ENCODE measurements at regions not wholly inside any gene's neighbourhood (a gene's known extent, or its start where the extent isn't known, plus 50 kb on each side); places are given as distances from the start of the nearest gene placed in this dataset.

DNA sequence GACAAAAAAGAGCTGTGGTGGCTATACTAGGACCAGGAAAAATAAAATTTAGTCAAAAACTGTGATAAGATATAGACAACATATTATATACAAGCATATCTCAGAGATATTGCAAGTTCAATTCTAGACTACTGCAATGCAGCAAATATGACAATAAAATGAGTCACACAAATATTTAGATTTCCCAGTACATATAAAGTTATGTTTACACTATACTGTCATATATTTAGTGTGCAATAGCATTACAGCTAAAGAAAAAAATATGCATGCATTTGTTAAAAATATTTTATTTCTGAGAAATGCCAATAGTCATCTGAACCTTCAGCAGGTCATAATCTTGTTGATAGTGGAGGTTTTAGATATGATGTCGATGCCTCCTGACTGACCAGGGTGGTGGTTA is 72.1 kb downstream of the AKR1C4 start:
- no peak overlapping the region for H3K4me3 ChIP-seq (ENCODE audit: low read depth, low read length)
- no peaks in the 10 kb centered on the region for H3K36me3 ChIP-seq (ENCODE audit: control insufficient read depth, insufficient read depth, low read length)
- no peak overlapping the region for H3K9ac ChIP-seq (ENCODE audit: low read length)
- H3K9me3 ChIP-seq (ENCODE audit: control insufficient read depth, insufficient read depth, low read depth, low read length) = peaks cover 15% of the 10 kb centered on the region; the same call in 1 of the 2 replicates
- no peaks in the 10 kb centered on the region for H3K27me3 ChIP-seq (ENCODE audit: control insufficient read depth, insufficient read depth, low read length)
- H3K4me1 ChIP-seq (ENCODE audit: control insufficient read depth, insufficient read depth, low read length) = no peaks in the 10 kb centered on the region
- H3K27ac ChIP-seq (ENCODE audit: low read depth, low read length) = no peak overlapping the region

DNA sequence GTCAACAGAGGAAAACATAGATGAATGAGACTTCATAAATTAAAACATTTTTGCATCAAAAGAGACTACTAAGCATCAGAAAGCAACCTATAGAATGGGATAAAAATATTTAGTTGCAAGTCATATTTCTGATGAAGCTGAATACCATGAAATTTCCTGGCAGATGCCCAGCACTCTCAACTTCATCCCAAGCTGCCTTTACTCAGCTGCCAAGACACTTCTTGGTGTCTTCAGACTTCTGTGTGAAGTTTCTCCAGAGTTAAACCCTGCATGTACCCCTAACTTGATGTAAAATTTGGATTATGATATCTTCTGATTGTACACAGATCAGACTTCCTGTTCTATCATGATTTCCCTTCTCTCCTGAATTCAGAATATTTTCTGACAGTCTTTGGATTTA is 73.2 kb downstream of the AKR1C4 start:
- H3K4me3 ChIP-seq (ENCODE audit: low read depth, low read length) = no peak overlapping the region
- no peak overlapping the region for H3K9ac ChIP-seq (ENCODE audit: low read length)
- no peaks in the 10 kb centered on the region for H3K4me1 ChIP-seq (ENCODE audit: control insufficient read depth, insufficient read depth, low read length)
- no peaks in the 10 kb centered on the region for H3K36me3 ChIP-seq (ENCODE audit: control insufficient read depth, insufficient read depth, low read length)
- 0 out of 2 replicates have a peak, but pooled peaks cover 10% of the 10 kb centered on the region for H3K9me3 ChIP-seq (ENCODE audit: control insufficient read depth, insufficient read depth, low read depth, low read length)
- no peak overlapping the region for H3K27ac ChIP-seq (ENCODE audit: low read depth, low read length)
- no peaks in the 10 kb centered on the region for H3K27me3 ChIP-seq (ENCODE audit: control insufficient read depth, insufficient read depth, low read length)

DNA sequence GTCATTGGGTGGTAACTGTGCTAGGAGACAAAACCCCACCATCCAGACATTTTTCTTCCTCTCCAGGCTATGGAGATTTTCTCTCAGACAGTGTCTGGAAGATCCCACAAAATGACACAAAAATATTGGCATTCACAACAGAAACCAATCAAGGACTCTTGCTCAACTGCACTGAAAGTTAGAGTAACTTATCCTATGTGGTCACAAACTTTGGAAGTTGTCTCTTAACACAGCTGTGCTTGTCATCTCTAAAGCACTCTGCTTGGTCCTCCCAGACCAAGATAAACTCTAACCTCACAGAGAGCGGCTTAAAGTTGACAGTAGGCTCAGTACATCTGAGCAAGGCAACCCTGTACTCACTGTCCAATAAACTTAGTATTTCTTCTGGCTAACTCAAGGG is 74.9 kb downstream of the AKR1C4 start:
- H3K27me3 ChIP-seq (ENCODE audit: control insufficient read depth, insufficient read depth, low read length) = no peaks in the 10 kb centered on the region
- H3K27ac ChIP-seq (ENCODE audit: low read depth, low read length) = no peak overlapping the region
- 0 out of 2 replicates have a peak, but pooled peaks cover 5% of the 10 kb centered on the region for H3K9me3 ChIP-seq (ENCODE audit: control insufficient read depth, insufficient read depth, low read depth, low read length)
- H3K9ac ChIP-seq (ENCODE audit: low read length) = no peak overlapping the region
- no peak overlapping the region for H3K4me3 ChIP-seq (ENCODE audit: low read depth, low read length)
- H3K4me1 ChIP-seq (ENCODE audit: control insufficient read depth, insufficient read depth, low read length) = no peaks in the 10 kb centered on the region
- no peaks in the 10 kb centered on the region for H3K36me3 ChIP-seq (ENCODE audit: control insufficient read depth, insufficient read depth, low read length)

DNA sequence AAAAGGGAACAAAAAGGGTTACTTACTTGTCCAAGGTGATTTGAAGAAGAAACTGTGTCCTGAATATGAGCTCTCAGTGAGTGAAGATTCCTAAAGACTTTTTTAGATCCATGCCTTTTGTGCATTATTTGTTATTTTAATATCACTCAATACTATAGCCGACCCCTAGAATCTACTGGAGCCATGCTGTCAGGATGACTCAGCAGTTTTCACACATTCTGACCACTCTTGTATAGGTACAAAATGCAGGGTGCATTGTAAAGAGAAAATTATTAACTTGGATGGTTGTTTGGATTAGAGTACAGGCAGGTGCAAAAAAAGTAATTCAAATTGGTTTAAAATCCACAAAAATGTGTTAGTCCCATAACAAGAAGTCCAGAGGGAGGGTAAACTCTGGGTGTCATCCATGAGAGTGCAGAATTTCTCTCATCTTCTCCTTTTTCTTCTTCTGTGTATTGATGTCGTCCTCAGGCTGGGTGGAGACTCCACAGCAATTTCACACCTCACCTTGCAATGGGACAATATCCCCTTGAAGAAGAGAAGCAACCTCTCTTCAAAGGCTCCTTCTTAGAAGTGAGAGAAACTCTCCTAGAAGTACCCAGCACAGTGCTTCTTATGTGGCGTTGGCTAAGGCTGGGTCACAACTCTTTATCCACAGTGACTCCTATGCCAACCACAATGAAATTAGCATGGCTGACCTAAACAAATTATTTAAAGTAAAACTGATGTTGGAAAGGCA is 75.6 kb downstream of the AKR1C4 start:
- 0 out of 2 replicates have a peak, but pooled peaks cover 3% of the 10 kb centered on the region for H3K9me3 ChIP-seq (ENCODE audit: control insufficient read depth, insufficient read depth, low read depth, low read length)
- H3K27ac ChIP-seq (ENCODE audit: low read depth, low read length) = no peak overlapping the region
- H3K27me3 ChIP-seq (ENCODE audit: control insufficient read depth, insufficient read depth, low read length) = no peaks in the 10 kb centered on the region
- H3K4me1 ChIP-seq (ENCODE audit: control insufficient read depth, insufficient read depth, low read length) = no peaks in the 10 kb centered on the region
- no peak overlapping the region for H3K9ac ChIP-seq (ENCODE audit: low read length)
- H3K36me3 ChIP-seq (ENCODE audit: control insufficient read depth, insufficient read depth, low read length) = no peaks in the 10 kb centered on the region
- no peak overlapping the region for H3K4me3 ChIP-seq (ENCODE audit: low read depth, low read length)

DNA sequence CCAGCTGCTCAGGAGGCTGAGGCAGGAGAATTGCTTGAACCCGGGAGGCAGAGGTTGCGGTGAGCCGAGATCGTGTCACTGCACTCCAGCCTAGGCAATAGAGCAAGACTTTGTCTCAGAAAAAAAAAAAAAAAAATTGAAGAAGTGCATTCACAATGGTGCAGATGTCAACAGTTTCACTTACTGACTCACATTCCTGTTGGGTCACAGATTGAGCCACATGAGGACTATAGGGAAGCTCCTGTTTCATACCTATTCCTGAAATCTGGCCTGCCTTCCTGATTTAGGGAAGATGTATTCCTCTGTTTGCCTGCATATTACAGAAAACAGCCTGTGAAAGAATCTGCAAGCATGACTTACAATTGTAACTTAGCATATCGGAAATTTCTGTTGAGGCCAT is 78.2 kb downstream of the AKR1C4 start:
- H3K4me3 ChIP-seq (ENCODE audit: low read depth, low read length) = no peak overlapping the region
- H3K27me3 ChIP-seq (ENCODE audit: control insufficient read depth, insufficient read depth, low read length) = no peaks in the 10 kb centered on the region
- no peak overlapping the region for H3K27ac ChIP-seq (ENCODE audit: low read depth, low read length)
- no peaks in the 10 kb centered on the region for H3K36me3 ChIP-seq (ENCODE audit: control insufficient read depth, insufficient read depth, low read length)
- H3K4me1 ChIP-seq (ENCODE audit: control insufficient read depth, insufficient read depth, low read length) = no peaks in the 10 kb centered on the region
- H3K9me3 ChIP-seq (ENCODE audit: control insufficient read depth, insufficient read depth, low read depth, low read length) = no peaks in the 10 kb centered on the region
- no peak overlapping the region for H3K9ac ChIP-seq (ENCODE audit: low read length)

DNA sequence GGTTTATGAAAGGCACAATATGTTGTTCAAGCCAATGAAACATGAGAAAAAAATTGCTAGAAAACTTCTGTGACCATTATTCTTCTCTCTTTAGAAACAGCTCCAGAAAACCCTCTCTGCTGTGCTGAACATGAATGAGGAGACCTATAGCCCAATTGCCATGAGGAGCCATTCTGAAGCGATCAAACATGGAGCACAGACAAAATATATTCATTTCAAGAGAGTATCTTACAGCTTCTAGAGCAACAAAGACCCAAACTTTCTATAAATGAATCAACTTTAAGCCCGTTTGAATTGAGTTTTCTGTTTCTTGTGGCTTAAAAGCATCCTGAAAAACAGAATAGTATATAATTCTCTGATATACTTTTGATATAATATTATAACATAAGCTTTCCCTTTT is 83.4 kb upstream of the UCN3 start:
- H3K9ac ChIP-seq (ENCODE audit: low read length) = no peak overlapping the region
- no peaks in the 10 kb centered on the region for H3K36me3 ChIP-seq (ENCODE audit: control insufficient read depth, insufficient read depth, low read length)
- H3K27me3 ChIP-seq (ENCODE audit: control insufficient read depth, insufficient read depth, low read length) = no peaks in the 10 kb centered on the region
- H3K27ac ChIP-seq (ENCODE audit: low read depth, low read length) = no peak overlapping the region
- no peaks in the 10 kb centered on the region for H3K9me3 ChIP-seq (ENCODE audit: control insufficient read depth, insufficient read depth, low read depth, low read length)
- H3K4me1 ChIP-seq (ENCODE audit: control insufficient read depth, insufficient read depth, low read length) = peaks cover 20% of the 10 kb centered on the region
- H3K4me3 ChIP-seq (ENCODE audit: low read depth, low read length) = no peak overlapping the region

DNA sequence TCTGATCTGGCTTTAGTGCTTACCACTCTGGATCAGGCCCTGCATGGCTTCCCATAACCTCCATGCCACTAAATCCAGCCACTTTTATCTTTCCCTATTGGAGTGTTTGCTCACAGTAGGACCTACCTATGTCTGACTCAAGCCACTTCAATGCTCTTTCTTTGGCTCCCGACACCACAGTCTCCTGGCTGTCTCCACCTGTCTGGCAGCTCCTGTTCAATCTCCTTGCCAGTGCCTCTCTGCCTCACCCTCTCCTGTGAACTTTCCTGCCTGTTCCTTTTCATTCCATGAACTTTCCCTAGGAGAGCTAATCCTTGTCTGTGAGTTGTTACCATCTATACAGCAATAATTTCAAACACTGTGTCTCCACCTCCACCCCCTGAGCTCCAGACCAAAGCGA is 82.6 kb upstream of the UCN3 start:
- no peaks in the 10 kb centered on the region for H3K27me3 ChIP-seq (ENCODE audit: control insufficient read depth, insufficient read depth, low read length)
- H3K27ac ChIP-seq (ENCODE audit: low read depth, low read length) = no peak overlapping the region
- peaks cover 20% of the 10 kb centered on the region for H3K4me1 ChIP-seq (ENCODE audit: control insufficient read depth, insufficient read depth, low read length)

DNA sequence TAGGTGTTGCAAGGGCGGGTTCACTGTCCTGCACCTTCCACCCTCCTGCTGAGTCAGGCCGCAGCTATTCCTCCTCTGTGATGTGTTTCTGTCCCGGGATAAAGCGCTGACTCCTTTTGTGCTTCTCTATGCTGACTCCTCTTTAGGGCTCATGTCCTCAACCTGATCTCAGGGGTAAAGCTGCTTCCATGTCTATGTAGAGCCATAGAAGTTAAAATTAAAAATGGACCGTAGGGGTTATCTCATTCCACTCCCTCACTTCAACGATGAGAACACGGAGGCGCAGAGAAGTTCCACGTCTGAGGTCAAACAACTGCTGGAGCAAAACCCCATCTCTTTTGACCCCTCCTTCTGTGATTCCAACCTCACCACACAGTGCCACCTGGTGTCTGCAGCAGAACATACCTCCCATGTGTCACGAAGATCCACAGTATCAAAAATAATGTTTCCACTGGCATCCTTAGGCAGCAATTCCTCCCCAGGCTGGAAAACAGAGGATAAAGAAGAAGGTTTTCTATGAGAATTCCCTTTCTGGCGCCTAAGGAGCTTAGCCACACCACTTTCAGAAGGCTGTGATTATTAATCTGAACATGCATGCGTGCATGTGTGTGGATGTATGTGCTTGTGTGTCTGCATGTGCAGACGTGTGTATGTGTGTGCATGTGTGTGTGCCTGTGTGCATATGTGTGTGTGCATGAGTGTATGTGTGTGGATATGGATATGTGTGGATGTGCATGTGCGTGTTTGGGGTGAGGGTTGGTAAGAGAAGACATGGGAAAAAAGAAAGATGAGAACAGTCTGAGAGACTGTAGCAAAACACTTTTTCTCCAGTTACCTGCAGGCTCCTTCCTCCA is 81.2 kb upstream of the UCN3 start:
- Histone ChIP-seq H3K36me3 (ENCODE audit: control insufficient read depth, insufficient read depth, low read length) (no peaks in the 10 kb centered on the region), H3K27ac (ENCODE audit: low read depth, low read length) (no peak overlapping the region), H3K4me1 (ENCODE audit: control insufficient read depth, insufficient read depth, low read length) (peaks cover 20% of the 10 kb centered on the region), H3K9me3 (ENCODE audit: control insufficient read depth, insufficient read depth, low read depth, low read length) (no peaks in the 10 kb centered on the region), H3K4me3 (ENCODE audit: low read depth, low read length) (no peak overlapping the region), H3K9ac (ENCODE audit: low read length) (no peak overlapping the region), H3K27me3 (ENCODE audit: control insufficient read depth, insufficient read depth, low read length) (no peaks in the 10 kb centered on the region)

More for the DNA sequence above, 82.6 kb upstream of the UCN3 start:
- Histone ChIP-seq H3K9ac (ENCODE audit: low read length) (no peak overlapping the region), H3K9me3 (ENCODE audit: control insufficient read depth, insufficient read depth, low read depth, low read length) (no peaks in the 10 kb centered on the region), H3K36me3 (ENCODE audit: control insufficient read depth, insufficient read depth, low read length) (no peaks in the 10 kb centered on the region), H3K4me3 (ENCODE audit: low read depth, low read length) (no peak overlapping the region)

DNA sequence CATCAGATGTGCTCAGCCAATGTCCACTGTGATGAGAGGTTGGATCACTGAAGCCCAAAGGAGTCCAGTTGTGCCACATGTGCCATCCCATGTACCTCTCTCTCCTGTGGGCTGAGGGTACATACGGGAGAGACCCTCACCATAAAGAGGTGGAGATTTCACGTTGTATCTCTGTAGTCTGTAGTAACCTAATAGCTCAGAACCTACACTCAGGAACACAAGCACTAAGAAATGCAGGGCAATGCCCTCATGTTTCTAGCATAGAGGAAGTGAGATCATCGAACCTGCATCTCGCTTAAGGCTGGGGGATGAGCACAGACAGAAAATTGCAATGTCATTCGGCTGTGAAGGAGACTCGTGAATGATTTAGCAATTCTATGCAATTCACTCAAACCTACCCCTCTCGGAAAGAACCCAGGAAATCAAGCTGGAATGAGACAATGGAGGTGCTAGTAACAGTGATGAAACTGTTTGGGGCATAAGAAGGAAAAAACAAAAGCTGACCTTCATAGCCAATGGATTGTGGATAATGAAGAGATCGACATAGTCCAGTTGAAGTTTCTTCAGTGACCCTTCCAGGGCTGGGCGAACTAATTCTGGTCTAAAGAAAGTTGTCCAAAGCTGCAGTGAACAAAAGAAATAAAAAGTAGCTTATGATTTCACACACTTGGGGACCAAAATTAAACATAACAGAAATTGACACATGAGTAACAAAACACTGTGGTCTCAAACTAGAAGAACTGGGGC is 80.3 kb upstream of the UCN3 start:
- Histone ChIP-seq H3K4me3 (ENCODE audit: low read depth, low read length) (no peak overlapping the region), H3K9ac (ENCODE audit: low read length) (no peak overlapping the region), H3K36me3 (ENCODE audit: control insufficient read depth, insufficient read depth, low read length) (no peaks in the 10 kb centered on the region), H3K27ac (ENCODE audit: low read depth, low read length) (peak overlapping the region; percentile 37; the same call in 1 of the 2 replicates), H3K4me1 (ENCODE audit: control insufficient read depth, insufficient read depth, low read length) (peaks cover 20% of the 10 kb centered on the region), H3K27me3 (ENCODE audit: control insufficient read depth, insufficient read depth, low read length) (no peaks in the 10 kb centered on the region), H3K9me3 (ENCODE audit: control insufficient read depth, insufficient read depth, low read depth, low read length) (no peaks in the 10 kb centered on the region)

DNA sequence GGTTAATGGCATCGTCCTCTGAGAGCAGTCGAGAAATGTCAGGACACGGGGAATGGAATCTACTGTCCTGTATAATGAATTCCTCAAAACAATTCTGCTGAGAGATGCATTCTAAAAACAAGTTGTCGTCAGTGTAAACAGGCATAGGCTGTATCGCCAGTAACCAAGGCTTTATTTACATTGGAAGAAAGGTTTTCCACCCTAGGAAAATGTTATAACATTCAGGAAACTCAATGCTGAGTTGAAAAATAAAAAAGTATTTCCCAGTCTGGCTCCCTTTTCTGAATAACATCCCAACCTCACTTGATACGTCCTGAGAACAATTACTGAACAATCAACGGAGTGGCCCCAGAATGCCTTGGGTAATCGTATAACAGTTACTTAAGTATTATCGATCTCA is 79.6 kb upstream of the UCN3 start:
- no peaks in the 10 kb centered on the region for H3K9me3 ChIP-seq (ENCODE audit: control insufficient read depth, insufficient read depth, low read depth, low read length)
- no peak overlapping the region for H3K4me3 ChIP-seq (ENCODE audit: low read depth, low read length)
- H3K4me1 ChIP-seq (ENCODE audit: control insufficient read depth, insufficient read depth, low read length) = peaks cover 20% of the 10 kb centered on the region
- no peak overlapping the region for H3K27ac ChIP-seq (ENCODE audit: low read depth, low read length)
- H3K27me3 ChIP-seq (ENCODE audit: control insufficient read depth, insufficient read depth, low read length) = no peaks in the 10 kb centered on the region
- H3K36me3 ChIP-seq (ENCODE audit: control insufficient read depth, insufficient read depth, low read length) = no peaks in the 10 kb centered on the region
- H3K9ac ChIP-seq (ENCODE audit: low read length) = no peak overlapping the region

DNA sequence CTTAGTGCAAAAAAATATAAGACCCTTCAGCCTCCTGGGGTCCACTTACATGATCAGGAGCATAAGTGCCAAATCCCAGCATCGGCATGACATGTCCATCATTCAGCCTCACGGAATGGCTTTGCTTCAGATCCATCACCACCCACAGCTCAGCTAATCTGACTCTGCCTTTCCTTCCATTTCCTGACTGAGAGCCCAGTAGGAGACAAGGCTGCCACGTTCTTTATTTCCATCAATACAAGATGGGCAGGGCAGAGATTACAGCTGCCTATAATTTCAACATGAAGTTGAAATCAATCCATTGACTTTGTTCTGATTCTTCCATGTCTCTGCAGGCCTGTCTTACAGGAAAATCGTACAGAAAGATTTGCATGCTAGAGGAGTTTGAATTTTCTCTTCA is 76.4 kb upstream of the UCN3 start:
- H3K9ac ChIP-seq (ENCODE audit: low read length) = no peak overlapping the region
- no peaks in the 10 kb centered on the region for H3K27me3 ChIP-seq (ENCODE audit: control insufficient read depth, insufficient read depth, low read length)
- H3K36me3 ChIP-seq (ENCODE audit: control insufficient read depth, insufficient read depth, low read length) = no peaks in the 10 kb centered on the region
- no peaks in the 10 kb centered on the region for H3K9me3 ChIP-seq (ENCODE audit: control insufficient read depth, insufficient read depth, low read depth, low read length)
- no peak overlapping the region for H3K27ac ChIP-seq (ENCODE audit: low read depth, low read length)
- no peak overlapping the region for H3K4me3 ChIP-seq (ENCODE audit: low read depth, low read length)
- H3K4me1 ChIP-seq (ENCODE audit: control insufficient read depth, insufficient read depth, low read length) = peaks cover 23% of the 10 kb centered on the region
